ENCODE measurements at regions not wholly inside any gene's neighbourhood (a gene's known extent, or its start where the extent isn't known, plus 50 kb on each side); places are given as distances from the start of the nearest gene placed in this dataset.
"Not testable (repeated sequence)": the region's sequence is repeated elsewhere in the genome, so short reads cannot be mapped to it uniquely, and the experiment has no call there.

- not testable (repeated sequence) for DNase-seq (ENCODE audit: low spot score)
Measured at GRCh38 chr3:177394231-177395024, 197.1 kb upstream of the TBL1XR1 start.

GRCh38 chr3:177396733-177397132 is 199.5 kb upstream of the TBL1XR1 start:
- DNase-seq (ENCODE audit: low spot score) = no peak

- no peak for DNase-seq (ENCODE audit: low spot score)
Measured at GRCh38 chr3:177401375-177401774, 204.1 kb upstream of the TBL1XR1 start.

- DNase-seq (ENCODE audit: low spot score) = no peak
Measured at GRCh38 chr3:177402533-177402932, 205.3 kb upstream of the TBL1XR1 start.

GRCh38 chr3:177405191-177405672 is 207.9 kb upstream of the TBL1XR1 start:
- DNase-seq (ENCODE audit: low spot score) = no peak

- DNase-seq (ENCODE audit: low spot score) = no peak
Measured at GRCh38 chr3:177410730-177411129, 213.4 kb upstream of the TBL1XR1 start.

GRCh38 chr3:177411201-177411600 is 213.9 kb upstream of the TBL1XR1 start:
- DNase-seq (ENCODE audit: low spot score) = no peak

GRCh38 chr3:177412677-177413170 is 215.4 kb upstream of the TBL1XR1 start:
- not testable (repeated sequence) for DNase-seq (ENCODE audit: low spot score)

GRCh38 chr3:177414093-177414492 is 216.8 kb upstream of the TBL1XR1 start:
- DNase-seq (ENCODE audit: low spot score) = no peak

- no peak for DNase-seq (ENCODE audit: low spot score)
Measured at GRCh38 chr3:177418787-177419186, 221.5 kb upstream of the TBL1XR1 start.

GRCh38 chr3:177419904-177420601 is 222.8 kb upstream of the TBL1XR1 start:
- DNase-seq (ENCODE audit: low spot score) = no peak

GRCh38 chr3:177420651-177421480 is 223.6 kb upstream of the TBL1XR1 start:
- DNase-seq (ENCODE audit: low spot score) = no peak

GRCh38 chr3:177421481-177421785 is 224.2 kb upstream of the TBL1XR1 start:
- no peak for DNase-seq (ENCODE audit: low spot score)

GRCh38 chr3:177424521-177424920 is 227.2 kb upstream of the TBL1XR1 start:
- no peak for DNase-seq (ENCODE audit: low spot score)

GRCh38 chr3:177425042-177425441 is 227.8 kb upstream of the TBL1XR1 start:
- DNase-seq (ENCODE audit: low spot score) = no peak

- no peak for DNase-seq (ENCODE audit: low spot score)
Measured at GRCh38 chr3:177426106-177426877, 229.0 kb upstream of the TBL1XR1 start.

GRCh38 chr3:177426878-177427495 is 229.7 kb upstream of the TBL1XR1 start:
- no peak for DNase-seq (ENCODE audit: low spot score)

- no peak for DNase-seq (ENCODE audit: low spot score)
Measured at GRCh38 chr3:177427540-177427939, 230.3 kb upstream of the TBL1XR1 start.

GRCh38 chr3:177429079-177429478 is 231.8 kb upstream of the TBL1XR1 start:
- no peak for DNase-seq (ENCODE audit: low spot score)

GRCh38 chr3:177429771-177430170 is 232.5 kb upstream of the TBL1XR1 start:
- no peak for DNase-seq (ENCODE audit: low spot score)

- no peak for DNase-seq (ENCODE audit: low spot score)
Measured at GRCh38 chr3:177430653-177431052, 233.4 kb upstream of the TBL1XR1 start.
